SH-SY5Y (cell line): ENCODE measurements at regions not wholly inside any gene's neighbourhood (a gene's known extent, or its start where the extent isn't known, plus 50 kb on each side); places are given as distances from the start of the nearest gene placed in this dataset.

ENCODE experiments used
- GATA2 ChIP-seq: IDR thresholded peaks from 2 replicates; pipeline ENCODE4 v1.6.1; 2011; ENCODE audit warnings: mild to moderate bottlenecking, low read depth, low read length
- GATA3 ChIP-seq: IDR thresholded peaks from 2 replicates; pipeline ENCODE4 v1.6.1; 2011; ENCODE audit warnings: low read depth, mild to moderate bottlenecking, low read length, moderate library complexity

GRCh38 chr10:2081501-2081900 is 344.2 kb upstream of the ADARB2 start:
- TF ChIP-seq GATA2: no peak
- TF ChIP-seq GATA3: no peak
